ENCODE measurements at regions not wholly inside any gene's neighbourhood (a gene's known extent, or its start where the extent isn't known, plus 50 kb on each side); places are given as distances from the start of the nearest gene placed in this dataset.

DNA sequence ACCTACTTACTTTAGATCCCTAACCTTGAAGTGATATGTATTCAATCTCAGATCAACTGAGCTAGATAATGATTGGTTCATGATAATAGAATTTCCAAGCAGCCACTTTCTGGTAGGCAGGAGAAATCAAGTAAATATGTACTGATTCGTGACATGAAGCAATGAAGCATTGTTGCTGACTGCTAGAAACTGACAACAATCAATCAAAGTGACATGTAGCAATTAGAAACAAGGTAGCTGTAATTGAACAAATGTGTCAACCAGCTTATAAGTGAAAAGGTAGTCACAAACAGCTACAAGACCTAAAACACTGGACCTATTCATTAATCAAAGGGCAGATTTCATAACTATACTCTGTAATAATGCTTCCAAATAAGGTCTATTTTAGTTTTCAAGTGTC is 62.4 kb downstream of the PABPC4L start:
- TF ChIP-seq, protein P1, sequence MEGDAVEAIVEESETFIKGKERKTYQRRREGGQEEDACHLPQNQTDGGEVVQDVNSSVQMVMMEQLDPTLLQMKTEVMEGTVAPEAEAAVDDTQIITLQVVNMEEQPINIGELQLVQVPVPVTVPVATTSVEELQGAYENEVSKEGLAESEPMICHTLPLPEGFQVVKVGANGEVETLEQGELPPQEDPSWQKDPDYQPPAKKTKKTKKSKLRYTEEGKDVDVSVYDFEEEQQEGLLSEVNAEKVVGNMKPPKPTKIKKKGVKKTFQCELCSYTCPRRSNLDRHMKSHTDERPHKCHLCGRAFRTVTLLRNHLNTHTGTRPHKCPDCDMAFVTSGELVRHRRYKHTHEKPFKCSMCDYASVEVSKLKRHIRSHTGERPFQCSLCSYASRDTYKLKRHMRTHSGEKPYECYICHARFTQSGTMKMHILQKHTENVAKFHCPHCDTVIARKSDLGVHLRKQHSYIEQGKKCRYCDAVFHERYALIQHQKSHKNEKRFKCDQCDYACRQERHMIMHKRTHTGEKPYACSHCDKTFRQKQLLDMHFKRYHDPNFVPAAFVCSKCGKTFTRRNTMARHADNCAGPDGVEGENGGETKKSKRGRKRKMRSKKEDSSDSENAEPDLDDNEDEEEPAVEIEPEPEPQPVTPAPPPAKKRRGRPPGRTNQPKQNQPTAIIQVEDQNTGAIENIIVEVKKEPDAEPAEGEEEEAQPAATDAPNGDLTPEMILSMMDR (IDR thresholded peaks at IDR 0.05): no peak
- no peak for TF ChIP-seq POLR2A (IDR thresholded peaks at IDR 0.05)
- TF ChIP-seq EP300 (IDR thresholded peaks at IDR 0.05): no peak
- no peak for TF ChIP-seq POLR2AphosphoS5 (IDR thresholded peaks at IDR 0.05)

Measured in upper lobe of left lung (tissue), 4 donors.